ENCODE measurements at regions not wholly inside any gene's neighbourhood (a gene's known extent, or its start where the extent isn't known, plus 50 kb on each side); places are given as distances from the start of the nearest gene placed in this dataset.

DNA sequence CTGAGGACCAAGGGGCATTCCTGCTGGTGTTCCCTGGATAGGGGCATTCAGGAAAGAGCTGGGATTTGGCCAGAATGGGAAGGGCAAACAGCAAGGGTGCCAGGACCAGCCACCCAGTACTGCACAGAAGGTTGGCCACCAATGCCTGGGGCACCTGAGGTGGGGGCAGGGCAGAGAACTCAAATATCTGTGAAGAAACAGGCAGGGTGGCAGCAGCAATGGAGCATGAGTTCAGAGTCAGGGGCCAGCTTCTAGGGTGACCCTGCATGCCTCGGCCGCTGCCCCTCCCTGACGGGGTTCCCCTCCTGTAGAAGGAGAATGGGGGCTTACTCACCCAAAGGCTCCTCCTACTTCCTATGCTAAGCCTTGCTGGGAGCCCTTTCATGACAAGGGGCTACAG is 79.3 kb upstream of the SHANK2 start:
- no peak for TF ChIP-seq POLR2A (IDR thresholded peaks at IDR 0.05)
- TF ChIP-seq, protein P1, sequence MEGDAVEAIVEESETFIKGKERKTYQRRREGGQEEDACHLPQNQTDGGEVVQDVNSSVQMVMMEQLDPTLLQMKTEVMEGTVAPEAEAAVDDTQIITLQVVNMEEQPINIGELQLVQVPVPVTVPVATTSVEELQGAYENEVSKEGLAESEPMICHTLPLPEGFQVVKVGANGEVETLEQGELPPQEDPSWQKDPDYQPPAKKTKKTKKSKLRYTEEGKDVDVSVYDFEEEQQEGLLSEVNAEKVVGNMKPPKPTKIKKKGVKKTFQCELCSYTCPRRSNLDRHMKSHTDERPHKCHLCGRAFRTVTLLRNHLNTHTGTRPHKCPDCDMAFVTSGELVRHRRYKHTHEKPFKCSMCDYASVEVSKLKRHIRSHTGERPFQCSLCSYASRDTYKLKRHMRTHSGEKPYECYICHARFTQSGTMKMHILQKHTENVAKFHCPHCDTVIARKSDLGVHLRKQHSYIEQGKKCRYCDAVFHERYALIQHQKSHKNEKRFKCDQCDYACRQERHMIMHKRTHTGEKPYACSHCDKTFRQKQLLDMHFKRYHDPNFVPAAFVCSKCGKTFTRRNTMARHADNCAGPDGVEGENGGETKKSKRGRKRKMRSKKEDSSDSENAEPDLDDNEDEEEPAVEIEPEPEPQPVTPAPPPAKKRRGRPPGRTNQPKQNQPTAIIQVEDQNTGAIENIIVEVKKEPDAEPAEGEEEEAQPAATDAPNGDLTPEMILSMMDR (IDR thresholded peaks at IDR 0.05): no peak

All from adrenal gland (tissue), 5 donors.